ENCODE measurements at regions not wholly inside any gene's neighbourhood (a gene's known extent, or its start where the extent isn't known, plus 50 kb on each side); places are given as distances from the start of the nearest gene placed in this dataset.
"Not testable (repeated sequence)": the region's sequence is repeated elsewhere in the genome, so short reads cannot be mapped to it uniquely, and the experiment has no call there.

DNA sequence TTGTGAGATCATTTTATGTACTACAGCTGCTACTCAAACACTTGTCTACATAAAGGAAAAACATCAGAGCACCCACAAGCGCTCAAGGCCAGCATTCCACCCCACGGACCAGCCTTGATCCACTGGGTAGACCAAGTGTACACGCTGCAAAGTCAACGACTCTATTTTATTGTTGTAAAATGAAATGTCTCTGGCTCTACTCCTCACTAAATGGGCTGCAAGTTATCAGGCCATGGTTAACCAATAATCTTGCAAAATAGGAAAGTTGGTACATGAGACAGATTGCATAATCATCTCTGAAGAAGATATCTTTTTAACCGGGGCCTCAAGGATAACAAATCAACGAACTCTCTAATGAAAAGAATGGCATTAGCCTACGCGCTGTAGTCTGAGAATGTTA is 69.9 kb upstream of the FOXN3 start:
- no peak for DNase-seq

DNA sequence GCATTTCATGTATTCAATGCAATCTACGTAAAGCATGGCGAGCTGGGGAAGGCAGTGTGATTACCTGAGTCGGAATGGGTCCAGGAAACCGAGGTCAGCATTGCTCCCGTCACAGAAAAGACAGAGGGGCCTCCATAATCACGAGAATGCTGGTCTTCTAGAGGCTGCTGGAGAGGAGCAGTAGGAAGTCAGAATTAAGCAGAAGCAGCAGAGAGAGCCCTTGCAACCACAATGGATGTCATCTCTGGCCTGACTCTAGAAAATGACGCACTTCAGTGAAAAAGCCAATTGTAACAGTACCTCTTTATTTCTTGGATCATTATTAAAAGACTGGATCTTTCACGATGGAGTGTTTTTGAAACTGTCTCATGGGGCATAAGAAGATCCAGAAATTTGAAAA is 69.5 kb upstream of the FOXN3 start:
- no peak for DNase-seq

DNA sequence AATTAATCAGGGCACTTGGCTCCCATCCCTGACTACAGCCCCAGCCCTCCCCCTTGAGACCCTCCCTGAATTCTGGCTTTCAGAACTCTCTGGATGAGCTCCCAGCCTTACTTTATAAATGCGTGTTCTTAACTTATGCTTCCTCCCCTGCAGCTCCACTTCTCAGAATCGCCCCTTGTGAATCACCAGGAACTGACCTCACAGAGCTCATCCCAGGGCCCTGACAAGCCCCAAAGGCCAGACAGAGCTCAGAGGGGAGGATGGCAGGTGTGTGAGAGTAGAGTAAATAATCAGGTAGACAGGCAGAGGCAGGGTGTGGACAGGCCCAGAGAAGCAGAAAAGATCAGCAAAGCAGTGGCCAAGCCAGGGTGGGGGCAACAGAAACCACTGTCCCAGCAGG is 68.2 kb upstream of the FOXN3 start:
- DNase-seq, result no peak

DNA sequence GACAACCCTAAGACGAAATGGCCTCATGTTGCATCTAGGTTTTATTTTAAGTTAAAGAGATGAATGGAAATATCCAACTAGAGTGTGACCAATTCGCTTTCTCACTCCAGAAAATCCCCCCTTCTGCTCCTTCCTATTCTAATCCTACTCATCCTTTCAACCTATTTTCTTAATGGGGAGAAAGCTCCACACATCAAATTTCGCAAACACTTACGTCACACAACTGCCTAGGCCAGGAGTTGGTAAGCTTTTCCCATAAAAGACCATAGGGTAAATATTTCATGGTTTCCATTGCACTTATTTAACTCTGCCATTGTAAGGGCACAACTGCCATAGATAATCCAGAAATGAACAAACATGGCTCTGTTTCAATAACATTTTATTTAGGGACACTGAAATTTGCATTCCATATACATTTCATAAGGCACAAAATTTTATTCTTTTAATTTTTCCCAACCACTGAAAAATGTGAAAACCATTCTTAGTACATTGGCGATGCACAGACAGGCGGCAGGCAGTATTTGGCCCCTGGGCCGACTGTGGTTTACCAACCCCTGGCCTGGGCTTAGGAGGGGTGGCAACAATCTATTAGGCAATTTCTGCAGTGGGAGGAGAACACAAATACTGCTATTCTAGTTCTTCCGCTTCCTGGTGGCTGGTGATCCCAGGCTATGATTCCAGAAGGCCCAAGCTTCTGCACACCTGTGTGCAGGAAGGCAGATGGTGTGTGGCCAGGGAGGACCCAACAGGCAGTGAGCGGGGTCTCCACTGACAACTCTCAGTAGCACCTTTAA is 67.2 kb upstream of the FOXN3 start:
- no peak for DNase-seq

DNA sequence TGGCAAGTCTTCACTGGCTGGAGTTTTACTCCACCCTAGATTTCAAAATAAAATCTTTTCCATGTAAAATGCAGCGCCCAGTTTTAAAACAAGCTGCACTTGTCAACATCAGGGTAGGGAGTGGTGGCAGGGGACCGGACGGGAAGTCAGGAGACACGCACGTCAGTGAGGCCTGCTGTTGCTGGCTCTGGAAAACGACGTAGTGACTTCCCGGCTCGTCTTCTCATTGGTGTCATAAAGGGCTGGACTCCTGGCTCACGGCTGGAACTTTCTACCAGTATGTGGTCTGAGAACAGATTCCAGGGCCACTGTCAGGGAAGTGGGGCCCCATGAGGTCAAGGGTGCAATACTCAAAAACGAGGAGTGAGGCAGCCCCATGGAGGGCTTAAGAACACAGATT is 64.2 kb upstream of the FOXN3 start:
- DNase-seq, result no peak

DNA sequence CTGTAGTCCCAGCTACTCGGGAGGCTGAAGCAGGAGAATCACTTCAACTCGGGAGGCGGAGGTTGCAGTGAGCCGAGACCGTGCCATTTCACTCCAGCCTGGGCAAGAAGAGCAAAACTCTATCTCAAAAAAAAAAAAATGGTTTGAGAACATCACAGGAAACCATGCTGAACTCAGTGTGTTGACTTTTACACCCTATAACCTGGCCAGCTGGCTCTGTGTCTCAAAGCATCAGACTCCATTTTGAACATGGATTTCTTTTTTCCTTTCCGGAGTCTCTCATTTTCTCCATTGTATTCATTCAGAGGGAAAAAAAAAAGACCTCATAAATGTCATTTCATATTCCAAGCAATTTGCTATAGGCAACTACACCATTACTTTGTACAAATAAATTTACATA is 63.2 kb upstream of the FOXN3 start:
- DNase-seq, result no peak

DNA sequence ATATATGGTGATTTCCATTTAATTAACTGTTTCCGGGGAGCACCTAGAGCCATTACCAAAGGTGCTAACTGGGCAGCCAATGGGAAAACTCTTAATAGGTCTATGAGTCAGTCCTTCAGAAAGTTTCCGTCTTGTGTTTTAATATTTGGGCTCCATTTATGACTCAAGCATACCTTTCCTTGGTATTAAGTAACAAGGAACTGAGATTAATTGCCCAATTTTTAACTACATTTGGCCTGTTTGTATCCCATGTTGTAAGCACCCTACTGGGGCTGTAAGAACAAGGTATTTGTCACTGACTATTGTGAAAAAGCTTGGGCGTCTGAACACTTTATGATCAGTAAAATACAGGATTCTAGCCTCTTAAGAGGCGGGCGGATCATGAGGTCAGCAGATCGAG is 62.8 kb upstream of the FOXN3 start:
- DNase-seq, result peak; percentile 13

DNA sequence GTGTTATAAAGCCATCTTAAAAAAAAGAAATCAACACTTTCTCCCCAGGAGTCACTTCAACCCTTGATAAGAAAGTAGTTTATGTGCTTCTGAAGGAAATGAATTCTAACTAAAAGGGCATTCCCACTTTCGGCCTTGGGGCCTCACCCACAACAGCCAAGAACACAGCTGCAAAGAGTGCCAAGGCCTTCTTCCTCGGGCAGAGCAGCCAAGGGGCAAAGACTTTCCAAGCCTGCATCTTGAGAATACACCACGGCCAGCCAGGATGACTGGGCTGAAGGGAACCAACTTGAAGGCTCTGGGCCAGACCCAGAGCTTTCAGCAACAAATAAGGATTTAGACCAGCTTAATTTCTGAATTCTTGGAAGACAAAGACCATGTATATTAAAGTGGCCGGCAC is 60.4 kb upstream of the FOXN3 start:
- no peak for DNase-seq

DNA sequence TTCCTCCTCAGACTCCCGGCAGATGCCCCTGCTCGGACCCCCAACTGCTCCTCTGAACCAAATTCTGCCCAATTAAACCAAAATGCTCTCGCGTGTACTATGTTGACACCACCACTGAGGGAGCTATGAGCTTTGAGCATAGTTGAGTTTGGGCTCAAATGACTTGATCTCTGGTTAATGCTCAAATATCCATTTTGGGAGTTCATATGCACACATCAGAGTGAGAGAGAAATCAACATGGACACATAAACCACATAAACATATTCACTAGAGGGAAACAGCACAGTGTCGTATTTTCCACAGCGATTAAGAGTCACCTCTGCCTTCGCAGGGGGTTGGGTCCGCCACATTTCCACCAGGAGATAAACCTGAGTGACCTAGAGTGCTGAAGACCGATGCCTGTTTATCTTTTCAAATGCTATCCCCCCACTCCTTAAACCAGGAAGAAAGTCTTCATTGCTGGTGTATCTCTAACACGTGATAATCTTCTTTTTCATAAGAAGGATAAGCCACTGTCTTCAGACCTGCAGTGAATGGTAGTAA is 59.4 kb upstream of the FOXN3 start:
- DNase-seq, result no peak

DNA sequence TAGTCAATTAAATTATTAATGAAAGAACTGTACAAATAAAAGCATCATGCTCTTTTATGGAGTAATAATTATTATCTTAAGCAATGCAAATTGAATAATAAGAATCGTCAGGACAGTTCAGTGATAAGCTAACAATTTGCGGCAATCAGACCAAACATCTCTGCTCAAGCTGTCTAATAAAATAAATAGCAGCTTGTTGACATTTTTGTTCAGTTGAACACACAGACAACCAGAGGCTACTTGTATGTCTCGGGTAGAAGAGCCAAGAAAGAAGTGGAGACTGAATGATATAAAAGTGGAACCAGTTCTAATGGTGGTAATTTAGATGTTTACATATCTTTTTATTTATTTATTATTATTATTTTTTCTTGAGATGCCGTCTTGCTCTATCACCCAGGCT is 57.4 kb upstream of the FOXN3 start:
- no peak for DNase-seq

DNA sequence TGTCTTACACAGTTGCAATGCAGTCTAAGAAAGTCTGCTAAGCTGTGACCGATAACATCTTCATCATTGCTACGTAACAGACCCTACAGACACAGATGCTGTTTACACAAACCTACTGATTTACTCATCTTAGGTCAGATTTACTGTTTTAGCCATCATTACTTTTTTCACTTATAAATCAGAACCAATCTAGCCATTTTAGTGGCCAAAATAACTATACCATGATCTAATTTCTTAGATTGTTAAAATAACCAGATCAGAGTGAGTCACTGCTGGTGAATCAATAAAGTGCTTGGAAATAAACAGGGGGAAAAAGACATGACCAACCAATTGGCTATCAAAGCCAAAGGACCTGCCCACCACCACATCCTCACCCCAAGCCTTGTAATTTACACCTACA is 57.0 kb upstream of the FOXN3 start:
- DNase-seq, result peak; percentile 36

DNA sequence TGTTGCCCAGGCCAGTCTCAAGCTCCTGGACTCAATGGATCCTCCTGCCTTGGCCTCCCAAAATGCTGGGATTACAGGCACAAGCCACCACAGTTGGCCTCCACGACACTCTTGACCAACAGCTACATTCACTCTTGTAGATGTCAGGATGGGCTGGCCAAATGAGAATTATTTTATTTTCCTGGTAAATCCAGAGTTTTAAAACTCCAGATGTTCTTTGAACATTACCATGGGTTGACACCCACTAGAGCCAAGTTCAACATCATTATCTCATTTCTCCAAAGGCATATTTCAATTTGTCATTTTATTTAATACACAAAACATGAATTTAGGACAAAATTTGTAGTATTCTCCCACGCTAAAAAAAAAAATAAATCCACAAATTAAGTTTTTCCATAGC is 56.5 kb upstream of the FOXN3 start:
- DNase-seq, result no peak

DNA sequence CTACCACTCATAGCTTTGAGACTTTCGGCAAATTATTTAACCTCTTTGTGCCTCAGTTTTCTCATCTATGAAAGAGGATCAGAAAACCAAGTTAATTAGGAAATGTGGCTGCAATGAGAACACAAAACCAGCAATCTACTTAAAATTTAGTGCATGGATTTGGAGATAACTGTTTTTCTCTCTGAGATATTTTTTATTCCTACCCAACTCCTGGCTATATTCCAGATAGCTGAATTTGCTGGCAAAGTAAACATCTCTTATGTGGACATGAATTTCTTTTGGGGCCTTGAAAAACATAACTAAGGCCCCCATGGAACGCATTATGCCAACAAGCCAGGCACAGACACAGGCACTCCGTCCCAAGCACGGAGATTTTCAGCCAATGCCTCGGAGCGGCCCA is 53.4 kb upstream of the FOXN3 start:
- no peak for DNase-seq

DNA sequence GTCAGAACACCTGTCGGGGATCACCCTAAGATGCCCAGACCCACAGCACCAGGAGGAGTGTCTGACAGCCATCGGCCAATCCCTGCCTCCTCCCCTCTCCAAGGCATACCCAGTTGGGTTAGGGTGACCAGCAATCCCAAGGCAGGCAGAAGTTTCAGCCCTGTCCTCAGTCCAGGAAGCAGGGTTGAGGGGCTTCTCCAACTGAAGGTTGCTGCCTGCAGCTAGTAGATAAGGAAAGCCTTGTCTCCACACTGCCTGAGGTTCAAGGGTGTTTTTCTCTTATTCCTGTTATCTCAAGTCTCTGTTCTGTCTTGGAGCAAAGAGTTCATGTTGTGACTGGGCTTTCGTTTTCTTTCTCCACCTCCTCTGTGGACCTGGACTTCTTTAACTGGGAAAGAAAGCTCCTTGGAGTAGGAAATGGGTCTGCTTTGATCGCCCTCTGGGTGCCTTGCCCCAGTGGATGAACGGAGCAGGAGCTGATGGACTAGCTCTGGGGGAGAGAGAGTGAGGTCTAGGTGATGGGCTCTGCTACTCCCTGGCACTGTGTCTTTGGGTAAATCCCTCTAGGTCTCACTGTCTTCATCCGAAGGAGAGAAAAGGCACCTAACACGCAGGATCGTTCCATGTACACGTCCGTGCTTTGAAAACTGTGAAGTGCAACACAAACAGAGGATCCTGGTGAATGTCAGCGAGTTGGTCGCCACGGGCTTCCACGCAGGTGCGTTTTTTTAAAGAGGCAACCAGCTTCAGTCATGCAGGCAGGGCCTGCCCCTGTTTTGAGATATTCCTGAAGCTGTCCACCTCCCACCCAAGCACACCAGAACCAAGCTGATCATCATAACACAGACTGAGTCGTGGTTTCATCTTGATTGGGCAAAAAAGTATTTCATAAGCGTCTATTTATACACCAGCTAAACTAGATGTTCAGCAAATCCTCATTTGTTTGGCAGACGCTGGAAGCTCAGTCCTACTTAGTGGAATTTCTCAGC is 52.5 kb upstream of the FOXN3 start:
- DNase-seq, result no peak

DNA sequence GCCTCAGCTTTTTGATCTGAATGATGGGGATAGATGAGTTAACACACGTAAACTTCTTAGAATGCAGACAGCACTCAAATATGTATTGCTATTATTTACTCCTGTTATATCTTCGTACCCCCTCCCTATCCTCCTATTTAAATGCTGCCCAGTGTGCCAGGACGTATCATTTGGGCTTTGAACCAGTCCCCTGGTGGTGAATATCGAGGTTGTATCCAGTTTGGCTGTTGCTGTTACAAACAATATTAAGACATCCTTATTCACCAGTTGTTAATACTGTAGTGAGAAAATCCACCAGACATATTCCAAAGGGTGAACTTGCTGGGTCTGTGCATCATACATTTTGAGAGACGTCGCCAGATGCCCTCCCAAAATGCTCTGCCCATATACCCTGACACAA is 51.5 kb upstream of the FOXN3 start:
- no peak for DNase-seq

DNA sequence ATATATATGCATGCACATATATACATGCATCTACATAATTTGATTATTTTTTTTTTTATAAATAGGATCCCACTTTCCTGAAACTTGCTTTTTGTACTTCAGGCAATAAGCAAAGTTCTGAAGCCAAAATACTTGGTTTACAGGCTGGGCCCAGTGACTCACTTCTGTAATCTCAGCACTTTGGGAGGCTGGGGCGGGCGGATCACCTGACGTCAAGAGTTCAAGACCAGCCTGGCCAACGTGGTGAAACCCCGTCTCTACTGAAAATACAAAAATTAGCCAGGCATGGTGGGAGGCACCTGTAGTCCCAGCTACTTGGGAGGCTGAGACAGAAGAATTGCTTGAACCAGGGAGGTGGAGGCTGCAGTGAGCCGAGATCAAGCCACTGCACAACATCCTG is 51.0 kb upstream of the FOXN3 start:
- not testable (repeated sequence) for DNase-seq

DNA sequence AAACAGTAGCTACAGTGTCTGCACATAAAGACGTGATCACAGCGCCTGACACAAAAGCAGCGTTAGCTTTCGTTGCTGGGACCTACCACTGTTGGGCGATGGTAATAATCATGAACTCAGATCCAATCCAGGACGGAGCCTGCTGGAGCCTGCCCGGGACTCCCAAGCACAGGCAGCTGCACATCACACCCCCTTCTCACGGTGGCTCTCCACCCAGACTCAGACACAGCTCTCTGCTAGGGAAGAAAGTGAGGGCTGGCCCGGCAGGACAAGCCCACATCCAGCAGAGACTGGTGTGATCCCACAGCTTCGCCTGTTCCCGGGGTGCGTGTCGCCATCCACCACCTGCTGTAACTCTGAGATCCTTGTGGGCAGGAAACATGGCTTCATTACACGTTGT is 49.9 kb upstream of the FOXN3 start:
- DNase-seq, result no peak
